SU-DHL-6 (cell line): ENCODE measurements at regions not wholly inside any gene's neighbourhood (a gene's known extent, or its start where the extent isn't known, plus 50 kb on each side); places are given as distances from the start of the nearest gene placed in this dataset.

Experiments used
- H2AFZ ChIP-seq: fragments of 200-600 bp; sonication (generic); 2 replicates; pipeline ENCODE4 v1.6.1; 2014; ENCODE audit warnings: low read depth, mild to moderate bottlenecking, moderate library complexity, mixed read lengths, antibody characterized with exemption, low read length; ENCODE audit not compliant: severe bottlenecking
- H3F3A ChIP-seq: fragments of 200-600 bp; shearing (Covaris generic); 2 replicates; pipeline ENCODE4 v1.6.0; 2016; ENCODE audit warnings: antibody characterized with exemption, mild to moderate bottlenecking; ENCODE audit not compliant: insufficient read depth
- H3K27ac ChIP-seq: fragments of 200-600 bp; sonication (generic); 2 replicates; pipeline ENCODE4 v1.5.1; 2016; ENCODE audit warnings: low read depth, mild to moderate bottlenecking, low read length, moderate library complexity, mixed read lengths
- H3K27me3 ChIP-seq: fragments of 200-600 bp; sonication (generic), shearing (Covaris generic); 2 replicates; pipeline ENCODE4 v1.6.0; 2014; ENCODE audit warnings: mild to moderate bottlenecking, low read length
- H3K36me3 ChIP-seq: fragments of 200-600 bp; sonication (generic); 2 replicates; pipeline ENCODE4 v1.6.1; 2014; ENCODE audit warnings: mild to moderate bottlenecking, low read length, mixed read lengths
- H3K4me2 ChIP-seq: fragments of 300-600, 200-600 bp; shearing (Covaris generic), sonication (generic); 2 replicates; pipeline ENCODE4 v1.6.0; 2014; ENCODE audit warnings: low read length, low read depth, mild to moderate bottlenecking; ENCODE audit not compliant: poor library complexity, severe bottlenecking
- H3K4me3 ChIP-seq: fragments of 200-600 bp; sonication (generic); 2 replicates; pipeline ENCODE4 v1.5.1; 2014; ENCODE audit warnings: antibody characterized with exemption, low read length, mild to moderate bottlenecking, mixed read lengths; ENCODE audit not compliant: insufficient read depth, poor library complexity, severe bottlenecking
- H3K79me2 ChIP-seq: fragments of 200-600 bp; sonication (generic); 2 replicates; pipeline ENCODE4 v1.6.1; 2014; ENCODE audit warnings: mild to moderate bottlenecking, low read length, moderate library complexity; ENCODE audit not compliant: insufficient read depth
- H3K9ac ChIP-seq: fragments of 200-600 bp; sonication (generic); 2 replicates; pipeline ENCODE4 v1.7.0; 2014; ENCODE audit warnings: mild to moderate bottlenecking, low read length
- H3K9me2 ChIP-seq: fragments of 200-600 bp; sonication (generic); replicated peaks from 2 replicates; pipeline ENCODE4 v1.6.1; 2014; ENCODE audit warnings: low read length; ENCODE audit not compliant: insufficient read depth
- H3K9me3 ChIP-seq: fragments of 200-600 bp; sonication (generic); 2 replicates; pipeline ENCODE4 v1.6.1; 2014; ENCODE audit warnings: low read length, mixed read lengths; ENCODE audit not compliant: insufficient read depth
- H4K20me1 ChIP-seq: fragments of 200-600 bp; sonication (generic); 2 replicates; pipeline ENCODE4 v1.6.1; 2014; ENCODE audit warnings: low read depth, mild to moderate bottlenecking, antibody characterized with exemption, low read length, moderate library complexity, mixed read lengths
- EZH2phosphoT487 ChIP-seq: fragments of 200-600 bp; sonication (generic), shearing (Covaris generic); conservative IDR thresholded peaks from 2 replicates; pipeline ENCODE4 v1.6.1; 2018; ENCODE audit warnings: mild to moderate bottlenecking, antibody characterized with exemption, low read length, moderate library complexity, mixed read lengths
- TF ChIP-seq, protein P1 (sequence below): fragments of 200-600 bp; sonication (generic); IDR thresholded peaks from one replicate; pipeline ENCODE4 v1.5.1; 2017; ENCODE audit warnings: antibody characterized with exemption, mild to moderate bottlenecking, low read length, moderate library complexity; ENCODE audit not compliant: insufficient read depth, poor library complexity, severe bottlenecking

- Histone ChIP-seq H3K27me3 (no peaks in the 10 kb centered on the region), H4K20me1 (no peaks in the 10 kb centered on the region), H3K9ac (no peak overlapping the region), H3K36me3 (no peaks in the 10 kb centered on the region), H3K4me3 (no peak overlapping the region), H2AFZ (no peak overlapping the region), H3K4me2 (no peak overlapping the region), H3F3A (no peaks in the 10 kb centered on the region), H3K9me3 (no peaks in the 10 kb centered on the region), H3K27ac (no peak overlapping the region), H3K79me2 (no peaks in the 10 kb centered on the region), H3K9me2 (no peaks in the 10 kb centered on the region)
- TF ChIP-seq, protein P1, sequence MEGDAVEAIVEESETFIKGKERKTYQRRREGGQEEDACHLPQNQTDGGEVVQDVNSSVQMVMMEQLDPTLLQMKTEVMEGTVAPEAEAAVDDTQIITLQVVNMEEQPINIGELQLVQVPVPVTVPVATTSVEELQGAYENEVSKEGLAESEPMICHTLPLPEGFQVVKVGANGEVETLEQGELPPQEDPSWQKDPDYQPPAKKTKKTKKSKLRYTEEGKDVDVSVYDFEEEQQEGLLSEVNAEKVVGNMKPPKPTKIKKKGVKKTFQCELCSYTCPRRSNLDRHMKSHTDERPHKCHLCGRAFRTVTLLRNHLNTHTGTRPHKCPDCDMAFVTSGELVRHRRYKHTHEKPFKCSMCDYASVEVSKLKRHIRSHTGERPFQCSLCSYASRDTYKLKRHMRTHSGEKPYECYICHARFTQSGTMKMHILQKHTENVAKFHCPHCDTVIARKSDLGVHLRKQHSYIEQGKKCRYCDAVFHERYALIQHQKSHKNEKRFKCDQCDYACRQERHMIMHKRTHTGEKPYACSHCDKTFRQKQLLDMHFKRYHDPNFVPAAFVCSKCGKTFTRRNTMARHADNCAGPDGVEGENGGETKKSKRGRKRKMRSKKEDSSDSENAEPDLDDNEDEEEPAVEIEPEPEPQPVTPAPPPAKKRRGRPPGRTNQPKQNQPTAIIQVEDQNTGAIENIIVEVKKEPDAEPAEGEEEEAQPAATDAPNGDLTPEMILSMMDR = no peak
- TF ChIP-seq EZH2phosphoT487 = no peak
Measured at GRCh38 chr11:88035271-88035670, 140.0 kb downstream of the RAB38 start.

- H3K9me2 ChIP-seq = no peaks in the 10 kb centered on the region
Measured at GRCh38 chr11:88017666-88018065, 157.6 kb downstream of the RAB38 start.

DNA sequence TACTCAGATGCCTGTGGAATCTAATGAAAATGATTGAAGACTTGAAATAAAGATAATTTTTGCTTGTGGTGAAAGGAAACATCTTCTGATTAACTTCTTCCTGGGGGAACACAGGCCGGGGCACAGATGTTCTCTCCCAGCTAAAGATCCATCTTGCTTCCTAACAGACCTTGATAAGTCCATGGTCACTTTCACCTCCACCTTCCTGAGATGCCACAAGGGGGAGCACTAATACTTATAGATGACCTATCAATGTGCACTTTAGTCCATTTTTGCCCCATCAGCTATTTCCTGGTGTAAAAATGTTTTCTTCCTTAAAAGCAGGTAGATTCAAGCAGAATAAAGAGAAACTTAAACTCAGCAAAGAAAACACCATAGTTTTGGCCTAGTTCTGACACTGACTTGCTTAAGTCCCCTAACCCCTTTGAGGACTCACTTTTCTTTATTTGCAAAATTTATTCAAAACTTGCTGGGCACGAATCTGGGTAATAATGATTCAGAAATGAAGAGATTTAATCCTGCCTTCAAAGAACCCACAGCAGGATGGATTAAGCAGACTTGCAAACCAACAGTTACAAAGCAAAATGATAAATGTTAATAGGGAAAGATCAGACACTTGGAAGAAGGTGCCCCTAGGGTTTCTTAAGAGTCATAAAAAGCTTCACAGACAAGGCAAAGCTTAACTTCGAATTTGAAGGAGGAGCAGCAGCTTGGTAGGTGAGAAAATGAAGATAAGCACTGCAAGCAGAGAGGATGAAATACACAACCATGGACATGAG lies 158.7 kb downstream of the RAB38 start:
- H4K20me1 ChIP-seq = no peaks in the 10 kb centered on the region
- H3K27ac ChIP-seq = no peak overlapping the region
- no peak overlapping the region for H2AFZ ChIP-seq
- no peak overlapping the region for H3K4me3 ChIP-seq
- TF ChIP-seq EZH2phosphoT487 = no peak
- TF ChIP-seq, protein P1 = peak; percentile 55
- H3K9me3 ChIP-seq = no peaks in the 10 kb centered on the region
- no peaks in the 10 kb centered on the region for H3K36me3 ChIP-seq
- no peaks in the 10 kb centered on the region for H3K79me2 ChIP-seq
- H3F3A ChIP-seq = no peaks in the 10 kb centered on the region
- no peak overlapping the region for H3K4me2 ChIP-seq
- H3K27me3 ChIP-seq = no peaks in the 10 kb centered on the region
- no peak overlapping the region for H3K9ac ChIP-seq
- no peaks in the 10 kb centered on the region for H3K9me2 ChIP-seq

More at GRCh38 chr11:88017666-88018065, 157.6 kb downstream of the RAB38 start:
- H3K9ac ChIP-seq = no peak overlapping the region
- no peak overlapping the region for H3K4me2 ChIP-seq
- H3F3A ChIP-seq = no peaks in the 10 kb centered on the region
- no peak overlapping the region for H2AFZ ChIP-seq
- H3K36me3 ChIP-seq = no peaks in the 10 kb centered on the region
- H4K20me1 ChIP-seq = no peaks in the 10 kb centered on the region
- no peak overlapping the region for H3K4me3 ChIP-seq
- H3K9me3 ChIP-seq = no peaks in the 10 kb centered on the region
- no peak for TF ChIP-seq EZH2phosphoT487
- TF ChIP-seq, protein P1 = no peak
- no peaks in the 10 kb centered on the region for H3K27me3 ChIP-seq
- no peak overlapping the region for H3K27ac ChIP-seq
- H3K79me2 ChIP-seq = no peaks in the 10 kb centered on the region
